GM23338 (cell line): ENCODE measurements at regions not wholly inside any gene's neighbourhood (a gene's known extent, or its start where the extent isn't known, plus 50 kb on each side); places are given as distances from the start of the nearest gene placed in this dataset.

Source experiments
- ATAC-seq: fragments of 200-7000 bp; cut with Tn5 transposase; 3 replicates; pipeline ENCODE4 v1.9.1; 2020
- DNase-seq: peaks from one replicate; pipeline ENCODE4 v3.0.0-alpha.2; 2015; ENCODE audit warnings: low spot score
- H2AFZ ChIP-seq: fragments of 200-600 bp; sonication (generic); 2 replicates; pipeline ENCODE4 v1.8.0; 2016; ENCODE audit warnings: antibody characterized with exemption, mild to moderate bottlenecking, moderate library complexity
- H3F3A ChIP-seq: fragments of 200-600 bp; sonication (generic); replicated peaks from 2 replicates; pipeline ENCODE4 v1.8.0; 2017; ENCODE audit warnings: antibody characterized with exemption, mixed run types, low read depth
- H3K27ac ChIP-seq: fragments of 200-600 bp; sonication (generic); 2 replicates; pipeline ENCODE4 v1.6.1; 2016; ENCODE audit warnings: low read depth
- H3K27me3 ChIP-seq: fragments of 200-600 bp; sonication (generic); 2 replicates; pipeline ENCODE4 v1.8.0; 2016; ENCODE audit warnings: mild to moderate bottlenecking, mixed run types, moderate library complexity; ENCODE audit not compliant: insufficient read depth
- H3K36me3 ChIP-seq: fragments of 200-600 bp; sonication (generic); 2 replicates; pipeline ENCODE4 v1.8.0; 2016; ENCODE audit warnings: mild to moderate bottlenecking; ENCODE audit not compliant: insufficient read depth
- H3K4me1 ChIP-seq: fragments of 200-600 bp; sonication (generic); 2 replicates; pipeline ENCODE4 v1.8.0; 2016; ENCODE audit warnings: mild to moderate bottlenecking, moderate library complexity; ENCODE audit not compliant: insufficient read depth
- H3K4me2 ChIP-seq: fragments of 200-600 bp; sonication (generic); 2 replicates; pipeline ENCODE4 v1.7.1; 2017; ENCODE audit warnings: mixed run types
- H3K4me3 ChIP-seq: fragments of 200-600 bp; sonication (generic); 2 replicates; pipeline ENCODE4 v1.6.1; 2016; ENCODE audit warnings: mixed run types
- H3K79me2 ChIP-seq: fragments of 200-600 bp; sonication (generic); replicated peaks from 2 replicates; pipeline ENCODE4 v1.8.0; 2017; ENCODE audit warnings: mild to moderate bottlenecking; ENCODE audit not compliant: insufficient read depth
- H3K9me2 ChIP-seq: fragments of 200-600 bp; sonication (generic); 2 replicates; pipeline ENCODE4 v1.8.0; 2017; ENCODE audit not compliant: insufficient read depth
- H4K20me1 ChIP-seq: fragments of 200-600 bp; sonication (generic); replicated peaks from 2 replicates; pipeline ENCODE4 v1.8.0; 2017; ENCODE audit warnings: mild to moderate bottlenecking; ENCODE audit not compliant: insufficient read depth
- H3K27ac Mint-ChIP-seq: 2 replicates; pipeline ENCODE4 v1.8.0; 2020; ENCODE audit warnings: inconsistent platforms, mild to moderate bottlenecking, moderate library complexity, mixed read lengths
- H3K27me3 Mint-ChIP-seq: 3 replicates; pipeline ENCODE4 v1.8.0; 2022; ENCODE audit warnings: low read depth, mild to moderate bottlenecking, moderate library complexity, mixed read lengths, inconsistent platforms; ENCODE audit not compliant: insufficient read depth, poor library complexity
- H3K36me3 Mint-ChIP-seq: 3 replicates; pipeline ENCODE4 v1.8.0; 2021; ENCODE audit warnings: low read depth, mild to moderate bottlenecking, inconsistent platforms, moderate library complexity, mixed read lengths
- H3K4me1 Mint-ChIP-seq: 3 replicates; pipeline ENCODE4 v1.8.0; 2020; ENCODE audit warnings: mild to moderate bottlenecking, inconsistent platforms, mixed read lengths
- H3K4me3 Mint-ChIP-seq: 3 replicates; pipeline ENCODE4 v1.8.0; 2021; ENCODE audit warnings: moderate library complexity, mild to moderate bottlenecking, inconsistent platforms, mixed read lengths
- H3K9me3 Mint-ChIP-seq: 3 replicates; pipeline ENCODE4 v1.8.0; 2020; ENCODE audit warnings: moderate library complexity, mild to moderate bottlenecking, inconsistent platforms, mixed read lengths
- ETS1 ChIP-seq: IDR thresholded peaks from 2 replicates; pipeline ENCODE4 v1.6.1; 2016; ENCODE audit warnings: antibody characterized with exemption
- EZH2 ChIP-seq: fragments of 200-600 bp; sonication (generic); IDR thresholded peaks from one replicate; pipeline ENCODE4 v1.8.0; 2017; ENCODE audit warnings: antibody characterized with exemption, mild to moderate bottlenecking, low read depth; ENCODE audit not compliant: unreplicated experiment
- JUNB ChIP-seq: IDR thresholded peaks from one replicate; pipeline ENCODE4 v1.6.1; 2016; ENCODE audit warnings: antibody characterized with exemption; ENCODE audit not compliant: unreplicated experiment
- NANOG ChIP-seq: IDR thresholded peaks from 2 replicates; pipeline ENCODE4 v1.6.1; 2016; ENCODE audit warnings: antibody characterized with exemption, borderline replicate concordance
- POLR2AphosphoS5 ChIP-seq: IDR thresholded peaks from 2 replicates; pipeline ENCODE4 v1.6.1; 2016; ENCODE audit warnings: antibody characterized with exemption, low read depth
- ZNF331 ChIP-seq: fragments of 250-450 bp; sonication (Bioruptor Pico); IDR thresholded peaks from 2 replicates; pipeline ENCODE4 v1.5.0; 2020; ENCODE audit warnings: low read depth, mild to moderate bottlenecking, moderate library complexity
- ZNF462 ChIP-seq: fragments of 250-450 bp; sonication (Bioruptor Pico); IDR thresholded peaks from 2 replicates; pipeline ENCODE4 v1.5.0; 2020; ENCODE audit warnings: mild to moderate bottlenecking, moderate library complexity
- TF ChIP-seq, protein P1 (sequence below): IDR thresholded peaks from one replicate; pipeline ENCODE4 v1.6.1; 2018; ENCODE audit warnings: antibody characterized with exemption; ENCODE audit not compliant: unreplicated experiment
- TF ChIP-seq, protein P2 (sequence below), 2 experiments: fragments of 200-600 bp in 1 of 2; sonication (generic) in 1 of 2; conservative IDR thresholded peaks; 2 replicates each; pipeline versions ENCODE4 v1.5.1 to v1.6.1; 2016 to 2017; ENCODE audit warnings: antibody characterized with exemption in 2 of 2, low read depth in 2 of 2, mild to moderate bottlenecking in 2 of 2, moderate library complexity in 1 of 2

DNA sequence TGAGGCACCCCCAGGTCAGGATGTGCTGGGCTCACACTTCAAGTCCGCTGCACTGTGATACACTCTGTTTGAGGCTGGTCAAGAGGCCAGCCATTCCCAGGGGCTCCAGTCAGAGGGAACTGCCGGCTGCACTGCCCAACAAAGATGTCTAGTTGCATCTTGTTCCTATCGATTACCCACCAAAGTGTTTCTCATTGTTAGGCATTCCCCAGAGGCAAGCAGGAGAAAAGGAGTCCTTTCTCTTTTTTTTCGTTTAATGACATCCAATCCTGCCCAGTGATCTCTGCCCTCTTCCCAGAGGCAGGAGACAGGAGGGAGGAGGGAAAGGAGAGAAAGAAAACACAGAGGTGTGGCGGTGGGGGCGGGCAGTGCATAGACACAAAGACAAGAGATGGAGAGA lies 150.4 kb downstream of the OMA1 start:
- H3K9me3 Mint-ChIP-seq = peaks cover 3% of the 10 kb centered on the region; the same call in 1 of the 3 replicates
- H3K27ac Mint-ChIP-seq = no peak overlapping the region
- H3K36me3 Mint-ChIP-seq = no peaks in the 10 kb centered on the region
- no peak for DNase-seq
- Histone ChIP-seq H2AFZ (peak overlapping the region; percentile 92), H3K27me3 (no peaks in the 10 kb centered on the region), H4K20me1 (no peaks in the 10 kb centered on the region), H3K27ac (no peak overlapping the region), H3K9me2 (peaks cover 14% of the 10 kb centered on the region; the same call in 1 of the 2 replicates), H3K4me2 (peak overlapping the region; percentile 10; the same call in 1 of the 2 replicates), H3F3A (no peaks in the 10 kb centered on the region), H3K36me3 (no peaks in the 10 kb centered on the region), H3K4me1 (peaks cover 27% of the 10 kb centered on the region), H3K79me2 (no peaks in the 10 kb centered on the region), H3K4me3 (no peak overlapping the region)
- peaks cover 5% of the 10 kb centered on the region for H3K27me3 Mint-ChIP-seq
- H3K4me3 Mint-ChIP-seq = no peak overlapping the region; the same call in 2 of the 3 replicates
- ATAC-seq = peak; percentile 24; the same call in 2 of the 3 replicates
- TF ChIP-seq NANOG (no peak), ZNF331 (CRISPR knock-in tag) (no peak), ETS1 (no peak), JUNB (no peak), EZH2 (no peak), POLR2AphosphoS5 (no peak)
- TF ChIP-seq, protein P1, sequence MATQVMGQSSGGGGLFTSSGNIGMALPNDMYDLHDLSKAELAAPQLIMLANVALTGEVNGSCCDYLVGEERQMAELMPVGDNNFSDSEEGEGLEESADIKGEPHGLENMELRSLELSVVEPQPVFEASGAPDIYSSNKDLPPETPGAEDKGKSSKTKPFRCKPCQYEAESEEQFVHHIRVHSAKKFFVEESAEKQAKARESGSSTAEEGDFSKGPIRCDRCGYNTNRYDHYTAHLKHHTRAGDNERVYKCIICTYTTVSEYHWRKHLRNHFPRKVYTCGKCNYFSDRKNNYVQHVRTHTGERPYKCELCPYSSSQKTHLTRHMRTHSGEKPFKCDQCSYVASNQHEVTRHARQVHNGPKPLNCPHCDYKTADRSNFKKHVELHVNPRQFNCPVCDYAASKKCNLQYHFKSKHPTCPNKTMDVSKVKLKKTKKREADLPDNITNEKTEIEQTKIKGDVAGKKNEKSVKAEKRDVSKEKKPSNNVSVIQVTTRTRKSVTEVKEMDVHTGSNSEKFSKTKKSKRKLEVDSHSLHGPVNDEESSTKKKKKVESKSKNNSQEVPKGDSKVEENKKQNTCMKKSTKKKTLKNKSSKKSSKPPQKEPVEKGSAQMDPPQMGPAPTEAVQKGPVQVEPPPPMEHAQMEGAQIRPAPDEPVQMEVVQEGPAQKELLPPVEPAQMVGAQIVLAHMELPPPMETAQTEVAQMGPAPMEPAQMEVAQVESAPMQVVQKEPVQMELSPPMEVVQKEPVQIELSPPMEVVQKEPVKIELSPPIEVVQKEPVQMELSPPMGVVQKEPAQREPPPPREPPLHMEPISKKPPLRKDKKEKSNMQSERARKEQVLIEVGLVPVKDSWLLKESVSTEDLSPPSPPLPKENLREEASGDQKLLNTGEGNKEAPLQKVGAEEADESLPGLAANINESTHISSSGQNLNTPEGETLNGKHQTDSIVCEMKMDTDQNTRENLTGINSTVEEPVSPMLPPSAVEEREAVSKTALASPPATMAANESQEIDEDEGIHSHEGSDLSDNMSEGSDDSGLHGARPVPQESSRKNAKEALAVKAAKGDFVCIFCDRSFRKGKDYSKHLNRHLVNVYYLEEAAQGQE = no peak
- TF ChIP-seq, protein P2, sequence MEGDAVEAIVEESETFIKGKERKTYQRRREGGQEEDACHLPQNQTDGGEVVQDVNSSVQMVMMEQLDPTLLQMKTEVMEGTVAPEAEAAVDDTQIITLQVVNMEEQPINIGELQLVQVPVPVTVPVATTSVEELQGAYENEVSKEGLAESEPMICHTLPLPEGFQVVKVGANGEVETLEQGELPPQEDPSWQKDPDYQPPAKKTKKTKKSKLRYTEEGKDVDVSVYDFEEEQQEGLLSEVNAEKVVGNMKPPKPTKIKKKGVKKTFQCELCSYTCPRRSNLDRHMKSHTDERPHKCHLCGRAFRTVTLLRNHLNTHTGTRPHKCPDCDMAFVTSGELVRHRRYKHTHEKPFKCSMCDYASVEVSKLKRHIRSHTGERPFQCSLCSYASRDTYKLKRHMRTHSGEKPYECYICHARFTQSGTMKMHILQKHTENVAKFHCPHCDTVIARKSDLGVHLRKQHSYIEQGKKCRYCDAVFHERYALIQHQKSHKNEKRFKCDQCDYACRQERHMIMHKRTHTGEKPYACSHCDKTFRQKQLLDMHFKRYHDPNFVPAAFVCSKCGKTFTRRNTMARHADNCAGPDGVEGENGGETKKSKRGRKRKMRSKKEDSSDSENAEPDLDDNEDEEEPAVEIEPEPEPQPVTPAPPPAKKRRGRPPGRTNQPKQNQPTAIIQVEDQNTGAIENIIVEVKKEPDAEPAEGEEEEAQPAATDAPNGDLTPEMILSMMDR (conservative IDR thresholded peaks at IDR 0.05; ENCODE audit: low read depth in 2 of 2) = no peak
- H3K4me1 Mint-ChIP-seq = peaks cover 16% of the 10 kb centered on the region

- peak overlapping the region; percentile 87 for H2AFZ ChIP-seq
- H3K9me2 ChIP-seq = peaks cover 14% of the 10 kb centered on the region; the same call in 1 of the 2 replicates
- Mint-ChIP-seq H3K4me1 (peaks cover 16% of the 10 kb centered on the region), H3K27ac (no peak overlapping the region), H3K9me3 (peaks cover 3% of the 10 kb centered on the region; the same call in 1 of the 3 replicates), H3K36me3 (no peaks in the 10 kb centered on the region), H3K27me3 (peaks cover 5% of the 10 kb centered on the region), H3K4me3 (no peak overlapping the region)
- H3K27ac ChIP-seq = no peak overlapping the region
- H3F3A ChIP-seq = no peaks in the 10 kb centered on the region
- no peak overlapping the region for H3K4me3 ChIP-seq
- no peak for ATAC-seq
- DNase-seq = no peak
- H3K4me2 ChIP-seq = peak overlapping the region; percentile 34; the same call in 1 of the 2 replicates
- no peaks in the 10 kb centered on the region for H3K79me2 ChIP-seq
- no peaks in the 10 kb centered on the region for H3K36me3 ChIP-seq
- H4K20me1 ChIP-seq = no peaks in the 10 kb centered on the region
- H3K4me1 ChIP-seq = peaks cover 27% of the 10 kb centered on the region
- H3K27me3 ChIP-seq = no peaks in the 10 kb centered on the region
- no peak for TF ChIP-seq ZNF462 (CRISPR knock-in tag)
- no peak for TF ChIP-seq POLR2AphosphoS5
Observed at GRCh38 chr1:58395355-58395754, 151.2 kb downstream of the OMA1 start.
